ENCODE measurements at regions not wholly inside any gene's neighbourhood (a gene's known extent, or its start where the extent isn't known, plus 50 kb on each side); places are given as distances from the start of the nearest gene placed in this dataset.

GRCh38 chr2:185202381-185202780, 536.2 kb upstream of the FSIP2 start:
- H3K27ac Mint-ChIP-seq: no peak overlapping the region
- no peak for ATAC-seq
- no peaks in the 10 kb centered on the region for H3K4me1 Mint-ChIP-seq
- DNase-seq: no peak
- no peak overlapping the region for H3K4me3 Mint-ChIP-seq
- no peaks in the 10 kb centered on the region for H3K9me3 Mint-ChIP-seq
- H3K27me3 Mint-ChIP-seq: no peaks in the 10 kb centered on the region

DNA sequence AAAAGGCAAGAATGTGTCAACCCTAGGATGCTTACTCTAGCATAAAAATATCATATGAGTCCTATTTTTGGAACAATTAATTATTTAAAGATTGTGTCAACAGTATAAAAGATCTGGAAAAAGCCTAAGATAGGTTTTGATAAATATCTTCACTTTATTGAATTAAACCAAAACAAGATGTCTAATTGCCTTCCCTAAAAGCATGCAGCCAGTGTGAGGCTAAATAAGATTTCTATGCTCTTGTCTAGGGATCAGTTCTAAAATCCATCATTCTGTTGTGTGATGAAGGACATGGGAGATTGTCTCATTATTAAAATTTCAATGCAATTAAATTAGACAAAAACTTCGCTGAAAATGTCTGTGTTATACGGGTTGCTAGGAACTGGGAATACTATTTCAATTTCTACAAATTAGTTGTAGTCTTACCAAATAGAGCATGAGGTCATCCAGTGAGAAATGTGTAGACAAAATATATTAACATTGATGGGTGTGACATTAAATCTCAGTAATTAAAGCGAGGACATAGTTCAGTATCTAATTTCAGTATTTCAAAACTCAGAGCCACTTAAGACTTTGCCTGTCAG, 535.6 kb upstream of the FSIP2 start:
- H3K9me3 Mint-ChIP-seq: no peaks in the 10 kb centered on the region
- no peak for ATAC-seq
- H3K27me3 Mint-ChIP-seq: no peaks in the 10 kb centered on the region

GRCh38 chr2:185208261-185208660, 530.3 kb upstream of the FSIP2 start:
- Mint-ChIP-seq H3K27me3 (no peaks in the 10 kb centered on the region), H3K4me3 (no peak overlapping the region), H3K9me3 (no peaks in the 10 kb centered on the region), H3K4me1 (no peaks in the 10 kb centered on the region), H3K27ac (no peak overlapping the region)
- no peak for DNase-seq
- no peak for ATAC-seq

More for the DNA sequence above, 535.6 kb upstream of the FSIP2 start:
- Mint-ChIP-seq H3K27ac (no peak overlapping the region), H3K4me1 (no peaks in the 10 kb centered on the region), H3K4me3 (no peak overlapping the region)
- no peak for DNase-seq

DNA sequence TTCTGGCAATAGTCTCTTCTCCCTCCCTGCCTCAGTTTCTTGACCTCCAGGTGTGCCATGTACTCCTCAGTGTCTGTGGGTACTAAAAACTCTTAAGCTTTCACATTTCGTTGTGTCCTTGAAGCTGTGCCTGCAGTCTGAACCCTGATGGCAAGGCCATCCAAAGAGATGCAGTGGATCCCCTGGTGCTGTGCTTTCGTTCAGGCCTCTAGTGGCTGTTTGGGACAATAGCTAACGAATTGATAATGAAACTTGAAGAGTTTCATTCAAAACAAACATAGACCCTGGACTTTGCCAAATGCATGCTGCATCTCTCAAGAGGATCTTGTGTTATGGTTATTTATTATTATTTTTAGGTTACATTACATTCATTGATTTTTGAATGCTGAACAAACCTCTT, 523.1 kb upstream of the FSIP2 start:
- H3K27ac Mint-ChIP-seq: no peak overlapping the region
- DNase-seq (no peak), ATAC-seq (no peak)
- no peaks in the 10 kb centered on the region for H3K4me1 Mint-ChIP-seq
- H3K9me3 Mint-ChIP-seq: no peaks in the 10 kb centered on the region
- no peaks in the 10 kb centered on the region for H3K27me3 Mint-ChIP-seq
- H3K4me3 Mint-ChIP-seq: no peak overlapping the region

GRCh38 chr2:185219981-185220380, 518.6 kb upstream of the FSIP2 start:
- no peak overlapping the region for H3K4me3 Mint-ChIP-seq
- no peaks in the 10 kb centered on the region for H3K4me1 Mint-ChIP-seq
- H3K9me3 Mint-ChIP-seq: no peaks in the 10 kb centered on the region
- H3K27ac Mint-ChIP-seq: no peak overlapping the region
- ATAC-seq (no peak), DNase-seq (no peak)
- no peaks in the 10 kb centered on the region for H3K27me3 Mint-ChIP-seq

DNA sequence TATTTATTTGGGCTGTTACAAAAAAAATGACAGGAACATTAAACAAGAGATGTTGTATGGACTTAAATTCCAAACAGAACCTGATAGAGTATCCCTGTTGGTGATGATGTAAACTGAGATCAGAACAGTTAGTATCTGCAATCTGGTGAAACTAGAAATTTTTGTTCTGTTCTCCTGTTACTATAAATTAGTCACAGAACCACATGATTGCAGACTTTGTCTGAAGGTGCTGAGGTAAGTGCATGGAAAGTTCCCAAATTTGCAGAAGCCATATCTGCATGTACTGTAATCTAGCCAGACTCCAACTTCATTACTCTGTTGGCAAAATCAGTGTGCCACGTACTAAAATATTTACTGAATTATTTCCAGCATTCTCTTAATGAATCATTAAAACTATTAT, 516.3 kb upstream of the FSIP2 start:
- Mint-ChIP-seq H3K4me1 (no peaks in the 10 kb centered on the region), H3K27ac (no peak overlapping the region), H3K9me3 (no peaks in the 10 kb centered on the region), H3K27me3 (no peaks in the 10 kb centered on the region), H3K4me3 (no peak overlapping the region)
- DNase-seq: no peak
- no peak for ATAC-seq

- no peaks in the 10 kb centered on the region for H3K27me3 Mint-ChIP-seq
- no peak for ATAC-seq
- DNase-seq: no peak
- H3K4me3 Mint-ChIP-seq: no peak overlapping the region
- no peaks in the 10 kb centered on the region for H3K4me1 Mint-ChIP-seq
- H3K9me3 Mint-ChIP-seq: no peaks in the 10 kb centered on the region
- H3K27ac Mint-ChIP-seq: no peak overlapping the region
Measured at GRCh38 chr2:185227391-185227790, 511.2 kb upstream of the FSIP2 start.

GRCh38 chr2:185239491-185239890, 499.1 kb upstream of the FSIP2 start:
- Mint-ChIP-seq H3K27ac (no peak overlapping the region), H3K27me3 (no peaks in the 10 kb centered on the region), H3K4me1 (no peaks in the 10 kb centered on the region), H3K9me3 (peaks cover 5 to 20% of the 10 kb centered on the region in 2 donors), H3K4me3 (no peak overlapping the region)
- DNase-seq (no peak), ATAC-seq (no peak)

DNA sequence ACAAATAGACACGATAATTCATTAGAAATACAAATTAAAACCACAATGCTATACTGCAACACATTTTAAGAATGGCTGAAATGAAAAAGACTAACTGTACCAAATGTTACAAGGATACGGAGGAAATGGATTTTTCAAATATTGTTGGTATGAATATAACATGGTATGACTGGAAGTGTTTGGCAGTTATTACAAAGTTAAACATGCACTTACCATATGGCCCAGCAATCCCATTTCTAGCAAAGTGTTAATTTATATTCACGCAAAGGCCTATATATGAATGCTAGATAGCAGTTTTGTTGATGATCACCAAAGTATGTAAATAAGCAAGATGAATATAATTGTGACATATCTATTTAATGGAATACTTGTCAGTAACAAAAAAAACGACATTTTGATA, 497.8 kb upstream of the FSIP2 start:
- H3K27ac Mint-ChIP-seq: no peak overlapping the region
- H3K9me3 Mint-ChIP-seq: peaks cover 4 to 27% of the 10 kb centered on the region in 2 donors
- H3K27me3 Mint-ChIP-seq: no peaks in the 10 kb centered on the region
- DNase-seq (no peak), ATAC-seq (no peak)
- no peaks in the 10 kb centered on the region for H3K4me1 Mint-ChIP-seq
- no peak overlapping the region for H3K4me3 Mint-ChIP-seq

DNA sequence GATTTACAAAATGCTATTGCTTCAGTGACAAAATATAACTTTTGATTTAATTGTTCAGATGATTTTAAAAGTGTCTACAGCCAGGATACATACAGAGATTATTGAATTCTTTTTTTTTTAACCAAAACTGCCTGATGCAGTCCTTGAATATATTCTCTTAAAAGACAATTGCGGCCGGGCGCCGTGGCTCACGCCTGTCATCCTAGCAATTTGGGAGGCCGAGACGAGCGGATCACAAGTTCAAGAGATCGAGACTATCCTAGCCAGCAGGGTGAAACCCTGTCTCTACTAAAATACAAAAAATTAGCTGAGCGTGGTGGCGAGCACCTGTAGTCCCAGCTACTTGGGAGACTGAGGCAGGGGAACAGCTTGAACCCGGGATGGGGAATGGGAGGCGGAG, 497.0 kb upstream of the FSIP2 start:
- H3K9me3 Mint-ChIP-seq: peaks cover 4 to 27% of the 10 kb centered on the region in 2 donors
- H3K4me1 Mint-ChIP-seq: no peaks in the 10 kb centered on the region
- H3K27me3 Mint-ChIP-seq: no peaks in the 10 kb centered on the region
- ATAC-seq (no peak), DNase-seq (no peak)
- H3K4me3 Mint-ChIP-seq: no peak overlapping the region
- H3K27ac Mint-ChIP-seq: no peak overlapping the region

- no peaks in the 10 kb centered on the region for H3K27me3 Mint-ChIP-seq
Measured at GRCh38 chr2:185242462-185242861, 496.1 kb upstream of the FSIP2 start.

DNA sequence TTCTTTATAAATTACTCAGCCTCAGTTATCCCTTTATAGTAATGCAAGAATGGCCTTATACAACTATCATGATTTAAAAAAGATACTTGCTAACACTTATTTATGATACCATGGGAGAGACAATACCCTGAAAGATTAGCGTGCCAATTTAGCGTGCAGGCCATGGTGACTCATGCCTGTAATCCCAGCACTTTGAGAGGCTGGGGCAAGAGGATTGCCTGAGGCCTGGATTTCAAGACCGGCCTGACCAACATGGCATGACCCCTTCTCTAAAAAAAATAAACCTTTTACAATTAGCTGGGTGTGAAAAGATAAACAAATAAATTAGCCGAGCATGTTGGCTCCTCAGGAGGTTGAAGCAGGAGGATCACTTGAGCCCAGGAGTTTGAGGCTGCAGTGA, 493.4 kb upstream of the FSIP2 start:
- Mint-ChIP-seq H3K27ac (no peak overlapping the region), H3K27me3 (no peaks in the 10 kb centered on the region), H3K9me3 (peaks cover 4 to 15% of the 10 kb centered on the region in 2 donors), H3K4me3 (no peak overlapping the region), H3K4me1 (no peaks in the 10 kb centered on the region)
- no peak for ATAC-seq
- DNase-seq: no peak

More at GRCh38 chr2:185242462-185242861, 496.1 kb upstream of the FSIP2 start:
- Mint-ChIP-seq H3K4me1 (no peaks in the 10 kb centered on the region), H3K9me3 (peaks cover 4 to 21% of the 10 kb centered on the region in 2 donors), H3K27ac (no peak overlapping the region), H3K4me3 (no peak overlapping the region)
- DNase-seq (no peak), ATAC-seq (no peak)

- ATAC-seq (no peak), DNase-seq (no peak)
- Mint-ChIP-seq H3K4me1 (no peaks in the 10 kb centered on the region), H3K9me3 (peaks cover 4 to 15% of the 10 kb centered on the region in 2 donors), H3K27me3 (no peaks in the 10 kb centered on the region), H3K27ac (no peak overlapping the region), H3K4me3 (no peak overlapping the region)
Measured at GRCh38 chr2:185245806-185246205, 492.8 kb upstream of the FSIP2 start.

DNA sequence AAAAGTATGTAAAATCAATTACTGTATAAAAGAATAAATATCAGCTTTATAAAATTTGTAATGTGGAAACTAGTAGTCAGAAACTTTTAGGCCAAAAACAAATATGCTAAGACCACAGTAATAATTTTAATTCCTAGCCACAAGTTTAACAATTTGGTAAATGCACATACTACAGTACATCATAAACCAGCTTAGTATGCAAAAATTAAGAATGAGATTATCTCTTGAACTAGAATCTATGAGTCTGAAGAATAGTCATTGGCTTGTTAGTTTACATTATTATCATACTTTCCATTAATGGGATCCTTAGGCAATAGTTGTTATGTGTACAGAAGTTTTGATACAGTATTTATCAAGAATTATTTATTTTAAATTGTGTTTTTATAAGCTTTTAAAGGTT, 491.9 kb upstream of the FSIP2 start:
- Mint-ChIP-seq H3K4me1 (no peaks in the 10 kb centered on the region), H3K27ac (no peak overlapping the region), H3K9me3 (peaks cover 4 to 15% of the 10 kb centered on the region in 2 donors), H3K4me3 (no peak overlapping the region), H3K27me3 (no peaks in the 10 kb centered on the region)
- no peak for ATAC-seq
- DNase-seq: no peak

- H3K9me3 Mint-ChIP-seq: no peaks in the 10 kb centered on the region
- DNase-seq: no peak
Measured at GRCh38 chr2:185255566-185255965, 483.0 kb upstream of the FSIP2 start.

DNA sequence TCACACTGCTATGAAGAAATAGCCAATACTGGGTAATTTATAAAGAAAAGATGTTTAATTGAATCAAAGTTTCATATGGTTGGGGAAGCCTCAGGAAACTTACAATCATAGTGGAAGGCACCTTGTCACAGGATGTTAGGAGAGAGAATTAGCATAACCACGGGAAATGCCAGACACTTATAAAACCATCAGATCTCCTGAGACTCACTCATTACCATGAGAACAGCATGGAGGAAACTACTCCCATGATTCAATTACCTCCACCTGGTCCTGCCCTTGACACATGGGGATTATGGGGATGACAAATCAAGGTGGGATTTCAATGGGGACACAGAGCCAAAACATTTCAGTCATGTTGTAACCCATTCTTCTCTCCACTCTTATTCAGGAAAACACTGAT, 472.9 kb upstream of the FSIP2 start:
- no peaks in the 10 kb centered on the region for H3K27me3 Mint-ChIP-seq
- no peak overlapping the region for H3K4me3 Mint-ChIP-seq
- H3K27ac Mint-ChIP-seq: no peak overlapping the region
- H3K9me3 Mint-ChIP-seq: peaks cover 0 to 8% of the 10 kb centered on the region in 2 donors
- DNase-seq (no peak), ATAC-seq (no peak)
- no peaks in the 10 kb centered on the region for H3K4me1 Mint-ChIP-seq

More at GRCh38 chr2:185255566-185255965, 483.0 kb upstream of the FSIP2 start:
- Mint-ChIP-seq H3K4me1 (no peaks in the 10 kb centered on the region), H3K27ac (no peak overlapping the region), H3K27me3 (no peaks in the 10 kb centered on the region), H3K4me3 (no peak overlapping the region)
- no peak for ATAC-seq

DNA sequence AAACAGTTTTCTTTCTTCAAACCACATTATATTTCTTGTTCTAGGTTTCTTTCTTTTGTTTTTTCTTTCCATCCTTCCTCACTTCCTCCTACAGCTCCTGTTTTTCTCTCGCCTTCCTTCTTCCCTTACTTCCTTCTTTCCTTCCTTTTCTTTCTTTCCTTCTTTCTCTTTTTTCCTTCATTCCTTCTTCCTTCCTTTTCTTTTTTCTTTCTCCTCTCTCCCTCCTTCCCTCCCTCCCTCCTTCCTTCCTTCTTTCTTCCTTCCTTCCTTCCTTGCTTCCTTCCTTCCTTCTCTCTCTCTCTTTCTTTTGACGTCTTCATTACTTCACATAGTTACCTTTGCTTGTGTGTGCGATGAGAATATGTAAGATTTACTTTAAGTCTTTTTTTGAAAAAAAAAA, 470.0 kb upstream of the FSIP2 start:
- DNase-seq: no peak
- Mint-ChIP-seq H3K27ac (no peak overlapping the region), H3K4me1 (no peaks in the 10 kb centered on the region), H3K4me3 (no peak overlapping the region), H3K27me3 (no peaks in the 10 kb centered on the region), H3K9me3 (peaks cover 0 to 2% of the 10 kb centered on the region in 2 donors)
- no peak for ATAC-seq

Measured in stimulated activated naive CD8-positive, alpha-beta T cell treated with anti-CD3 and anti-CD28 coated beads, Interleukin-15, amount 100 ng/mL, for 72 hours (primary cell).